HG02623 (cell line): ENCODE measurements at regions not wholly inside any gene's neighbourhood (a gene's known extent, or its start where the extent isn't known, plus 50 kb on each side); places are given as distances from the start of the nearest gene placed in this dataset.

Experiments used
- ATAC-seq: cut with Tn5 transposase; IDR thresholded peaks from one replicate; pipeline ENCODE4 v1.9.1; 2021; ENCODE audit warnings: moderate library complexity; ENCODE audit not compliant: unreplicated experiment

GRCh38 chr12:108029051-108029835 lies 99.8 kb upstream of the WSCD2 start:
- no peak for ATAC-seq

GRCh38 chr12:108033090-108033489 lies 96.0 kb upstream of the WSCD2 start:
- no peak for ATAC-seq

- ATAC-seq, result no peak
Observed at GRCh38 chr12:108035372-108035771, 93.7 kb upstream of the WSCD2 start.

- ATAC-seq, result no peak
Observed at GRCh38 chr12:108037960-108038359, 91.1 kb upstream of the WSCD2 start.

GRCh38 chr12:108039794-108040193 lies 89.3 kb upstream of the WSCD2 start:
- no peak for ATAC-seq

GRCh38 chr12:108040947-108041346 lies 88.1 kb upstream of the WSCD2 start:
- no peak for ATAC-seq

- ATAC-seq, result no peak
Observed at GRCh38 chr12:108043286-108043685, 85.8 kb upstream of the WSCD2 start.

- no peak for ATAC-seq
Observed at GRCh38 chr12:108043750-108044533, 85.1 kb upstream of the WSCD2 start.

GRCh38 chr12:108046135-108046534 lies 83.0 kb upstream of the WSCD2 start:
- no peak for ATAC-seq

GRCh38 chr12:108046650-108047049 lies 82.4 kb upstream of the WSCD2 start:
- no peak for ATAC-seq

- no peak for ATAC-seq
Observed at GRCh38 chr12:108047071-108047550, 82.0 kb upstream of the WSCD2 start.

GRCh38 chr12:108048686-108049085 lies 80.4 kb upstream of the WSCD2 start:
- ATAC-seq, result no peak

GRCh38 chr12:108050696-108051095 lies 78.4 kb upstream of the WSCD2 start:
- ATAC-seq, result no peak

GRCh38 chr12:108052260-108052659 lies 76.8 kb upstream of the WSCD2 start:
- no peak for ATAC-seq

- no peak for ATAC-seq
Observed at GRCh38 chr12:108053512-108053911, 75.6 kb upstream of the WSCD2 start.

- ATAC-seq, result no peak
Observed at GRCh38 chr12:108054496-108054895, 74.6 kb upstream of the WSCD2 start.

- ATAC-seq, result no peak
Observed at GRCh38 chr12:108055141-108055540, 73.9 kb upstream of the WSCD2 start.

GRCh38 chr12:108060067-108060466 lies 69.0 kb upstream of the WSCD2 start:
- no peak for ATAC-seq

- ATAC-seq, result no peak
Observed at GRCh38 chr12:108060903-108061302, 68.2 kb upstream of the WSCD2 start.

GRCh38 chr12:108063192-108063591 lies 65.9 kb upstream of the WSCD2 start:
- no peak for ATAC-seq

GRCh38 chr12:108065069-108065468 lies 64.0 kb upstream of the WSCD2 start:
- no peak for ATAC-seq
